Thoracic aorta (tissue), 2 donors: ENCODE measurements at regions not wholly inside any gene's neighbourhood (a gene's known extent, or its start where the extent isn't known, plus 50 kb on each side); places are given as distances from the start of the nearest gene placed in this dataset.

Experiments
- ATAC-seq: fragments of 150-250 bp; one replicate; pipeline ENCODE4 v1.8.0; 2017; ENCODE audit warnings: low read depth; ENCODE audit not compliant: insufficient number of reproducible peaks, low FRiP score
- DNase-seq: peaks from one replicate; pipeline ENCODE4 v3.0.0-alpha.2; 2020; ENCODE audit warnings: low spot score
- H3K27ac ChIP-seq, 2 donors: fragments of 200-600 bp; sonication (generic); 1 replicate in 1 of 2; 2 replicates in 1 of 2; pipeline ENCODE4 v1.5.1; 2016; ENCODE audit warnings: mild to moderate bottlenecking in 2 of 2, moderate library complexity in 2 of 2
- H3K27me3 ChIP-seq: fragments of 200-600 bp; sonication (generic); replicated peaks from 2 replicates; pipeline ENCODE4 v1.6.0; 2016; ENCODE audit warnings: mild to moderate bottlenecking; ENCODE audit not compliant: insufficient read depth
- H3K36me3 ChIP-seq: fragments of 200-600 bp; sonication (generic); one replicate; pipeline ENCODE4 v1.5.1; 2016
- H3K4me1 ChIP-seq, 2 donors: fragments of 200-600 bp; sonication (generic); 1 replicate in 1 of 2; 2 replicates in 1 of 2; pipeline versions ENCODE4 v1.5.1 to v1.6.0; 2016; ENCODE audit warnings: low read depth in 2 of 2, mild to moderate bottlenecking in 1 of 2; ENCODE audit not compliant: control insufficient read depth in 1 of 2
- H3K4me3 ChIP-seq: fragments of 200-600 bp; sonication (generic); 2 replicates; pipeline ENCODE4 v1.5.1; 2016; ENCODE audit warnings: mild to moderate bottlenecking
- H3K9me3 ChIP-seq: fragments of 200-600 bp; sonication (generic); 2 replicates; pipeline ENCODE4 v1.5.1; 2016
- TF ChIP-seq, protein P1 (sequence below): fragments of 200-600 bp; sonication (generic); IDR thresholded peaks from one replicate; pipeline ENCODE4 v1.5.1; 2019; ENCODE audit warnings: antibody characterized with exemption

GRCh38 chr10:123584419-123584775 lies 81.8 kb upstream of the GPR26 start:
- DNase-seq (no peak), ATAC-seq (no peak)
- TF ChIP-seq, protein P1, sequence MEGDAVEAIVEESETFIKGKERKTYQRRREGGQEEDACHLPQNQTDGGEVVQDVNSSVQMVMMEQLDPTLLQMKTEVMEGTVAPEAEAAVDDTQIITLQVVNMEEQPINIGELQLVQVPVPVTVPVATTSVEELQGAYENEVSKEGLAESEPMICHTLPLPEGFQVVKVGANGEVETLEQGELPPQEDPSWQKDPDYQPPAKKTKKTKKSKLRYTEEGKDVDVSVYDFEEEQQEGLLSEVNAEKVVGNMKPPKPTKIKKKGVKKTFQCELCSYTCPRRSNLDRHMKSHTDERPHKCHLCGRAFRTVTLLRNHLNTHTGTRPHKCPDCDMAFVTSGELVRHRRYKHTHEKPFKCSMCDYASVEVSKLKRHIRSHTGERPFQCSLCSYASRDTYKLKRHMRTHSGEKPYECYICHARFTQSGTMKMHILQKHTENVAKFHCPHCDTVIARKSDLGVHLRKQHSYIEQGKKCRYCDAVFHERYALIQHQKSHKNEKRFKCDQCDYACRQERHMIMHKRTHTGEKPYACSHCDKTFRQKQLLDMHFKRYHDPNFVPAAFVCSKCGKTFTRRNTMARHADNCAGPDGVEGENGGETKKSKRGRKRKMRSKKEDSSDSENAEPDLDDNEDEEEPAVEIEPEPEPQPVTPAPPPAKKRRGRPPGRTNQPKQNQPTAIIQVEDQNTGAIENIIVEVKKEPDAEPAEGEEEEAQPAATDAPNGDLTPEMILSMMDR: no peak
- no peak overlapping the region for H3K4me3 ChIP-seq
- no peaks in the 10 kb centered on the region for H3K36me3 ChIP-seq
- no peaks in the 10 kb centered on the region for H3K9me3 ChIP-seq
- peaks cover 4 to 19% of the 10 kb centered on the region in 2 donors for H3K4me1 ChIP-seq
- H3K27ac ChIP-seq: peak overlapping the region in 1 of 2 donors; percentile 31
- H3K27me3 ChIP-seq: no peaks in the 10 kb centered on the region

DNA sequence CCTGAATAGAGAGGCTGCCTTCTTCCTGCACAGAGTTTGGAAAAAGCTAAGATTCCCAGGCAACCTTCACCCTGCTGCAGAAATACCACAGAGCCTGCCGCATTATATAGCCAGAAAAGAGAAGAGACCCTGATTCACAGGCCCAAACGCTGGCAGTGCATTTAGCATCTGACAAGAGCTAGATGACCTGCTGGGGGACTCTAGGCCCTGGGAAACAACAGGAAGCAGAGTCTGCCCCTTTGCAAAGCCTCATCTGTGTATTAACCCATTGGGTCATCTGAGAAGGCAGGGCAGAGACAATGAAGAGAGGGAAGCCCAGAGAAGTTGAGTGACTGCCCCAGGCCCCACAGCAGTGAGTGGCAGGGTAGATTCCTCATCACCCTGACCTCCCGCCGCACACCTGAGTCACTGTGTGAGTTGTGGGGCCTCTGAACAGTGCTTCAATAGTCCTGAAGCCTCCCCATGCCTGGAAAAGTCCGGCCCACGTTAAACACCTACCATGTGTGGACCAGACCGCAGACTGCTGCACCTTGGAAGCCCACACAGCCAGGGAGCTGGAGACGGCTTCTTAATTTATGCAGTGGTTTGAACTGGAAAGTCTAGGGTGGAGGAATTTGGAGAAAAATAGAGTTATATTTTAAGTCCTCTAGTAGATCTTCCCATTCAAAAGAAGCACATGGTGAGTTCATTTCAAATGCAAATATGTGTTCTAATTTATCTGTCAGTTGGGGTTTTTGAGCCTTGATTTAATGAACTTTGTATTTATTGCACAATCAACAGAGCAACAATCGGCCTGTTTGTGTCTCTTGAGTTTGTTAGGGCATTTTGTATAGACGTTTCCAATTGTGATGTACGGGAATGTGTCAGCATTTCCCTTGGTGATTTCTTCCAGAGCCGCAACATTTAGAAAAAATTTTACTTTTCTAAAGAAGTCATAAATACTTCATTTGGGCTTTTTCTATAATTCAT lies 80.4 kb upstream of the GPR26 start:
- no peak overlapping the region for H3K4me3 ChIP-seq
- TF ChIP-seq, protein P1: no peak
- no peak for ATAC-seq
- no peak overlapping the region for H3K27ac ChIP-seq
- peaks cover 4 to 19% of the 10 kb centered on the region in 2 donors for H3K4me1 ChIP-seq
- DNase-seq: no peak
- H3K9me3 ChIP-seq: no peaks in the 10 kb centered on the region
- H3K27me3 ChIP-seq: no peaks in the 10 kb centered on the region
- H3K36me3 ChIP-seq: no peaks in the 10 kb centered on the region

GRCh38 chr10:123587110-123587509 lies 79.0 kb upstream of the GPR26 start:
- no peaks in the 10 kb centered on the region for H3K36me3 ChIP-seq

GRCh38 chr10:123588386-123588914 lies 77.7 kb upstream of the GPR26 start:
- ATAC-seq (no peak), DNase-seq (no peak)
- no peak overlapping the region for H3K27ac ChIP-seq
- H3K36me3 ChIP-seq: no peaks in the 10 kb centered on the region
- H3K9me3 ChIP-seq: peaks cover 7% of the 10 kb centered on the region
- H3K4me1 ChIP-seq: peaks cover 4 to 7% of the 10 kb centered on the region in 2 donors
- no peaks in the 10 kb centered on the region for H3K27me3 ChIP-seq
- no peak overlapping the region for H3K4me3 ChIP-seq
- TF ChIP-seq, protein P1: no peak

More at GRCh38 chr10:123587110-123587509, 79.0 kb upstream of the GPR26 start:
- H3K27ac ChIP-seq: no peak overlapping the region
- H3K27me3 ChIP-seq: no peaks in the 10 kb centered on the region
- no peak for DNase-seq
- H3K9me3 ChIP-seq: peaks cover 1% of the 10 kb centered on the region
- peaks cover 4 to 19% of the 10 kb centered on the region in 2 donors for H3K4me1 ChIP-seq
- H3K4me3 ChIP-seq: no peak overlapping the region
- no peak for ATAC-seq
- TF ChIP-seq, protein P1: no peak

DNA sequence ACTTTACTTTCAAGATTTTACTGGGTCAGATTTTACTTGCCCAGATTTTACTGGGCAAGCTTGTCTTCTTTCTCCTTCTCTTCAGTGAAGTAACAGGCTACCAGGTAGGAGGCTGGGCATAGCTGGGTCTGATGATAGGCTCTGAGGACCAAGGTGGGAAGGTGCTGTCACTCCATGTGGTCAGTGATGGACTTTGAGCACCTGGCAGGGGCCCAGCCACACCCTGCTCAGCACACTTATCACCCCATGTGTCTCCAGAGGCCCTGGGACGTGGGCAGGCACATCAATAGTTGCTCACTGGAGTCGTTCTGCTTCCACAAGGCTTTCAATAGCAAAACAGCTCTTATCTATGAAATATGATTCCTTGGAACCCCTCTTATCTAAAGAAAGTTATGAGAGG lies 70.5 kb upstream of the GPR26 start:
- TF ChIP-seq, protein P1: no peak
- Histone ChIP-seq H3K9me3 (peaks cover 9% of the 10 kb centered on the region), H3K4me1 (no peaks in the 10 kb centered on the region), H3K27ac (no peak overlapping the region), H3K4me3 (no peak overlapping the region), H3K36me3 (no peaks in the 10 kb centered on the region), H3K27me3 (no peaks in the 10 kb centered on the region)
- ATAC-seq (no peak), DNase-seq (no peak)
